BJ (cell line): ENCODE measurements at regions not wholly inside any gene's neighbourhood (a gene's known extent, or its start where the extent isn't known, plus 50 kb on each side); places are given as distances from the start of the nearest gene placed in this dataset.

Experiments
- CTCF ChIA-PET: fragments of 350-600 bp; formaldehyde crosslinking; extraction: SDS; loops from one replicate; lab custom pipeline; 2021; ENCODE audit warnings: antibody characterized with exemption, inconsistent platforms; lab: Yijun Ruan, JAX
- POLR2A ChIA-PET: fragments of 300-600 bp; sonication (Branson Sonifier 250); formaldehyde crosslinking; extraction: SDS; loops from one replicate; lab custom pipeline; 2021; ENCODE audit warnings: antibody characterized with exemption; lab: Charles Lee
- DNase-seq: peaks from one replicate; pipeline ENCODE4 v3.0.0-alpha.2; 2011; ENCODE audit warnings: low read depth
- H3K27me3 ChIP-seq: 2 replicates; pipeline ENCODE4 v1.6.0; 2011; ENCODE audit warnings: low read length; ENCODE audit not compliant: control insufficient read depth, insufficient read depth
- H3K36me3 ChIP-seq: 2 replicates; pipeline ENCODE4 v1.5.1; 2011; ENCODE audit warnings: low read length; ENCODE audit not compliant: control insufficient read depth, insufficient read depth
- H3K4me3 ChIP-seq: 2 replicates; pipeline ENCODE4 v1.5.1; 2011; ENCODE audit warnings: low read depth, mild to moderate bottlenecking, control low read depth, low read length
- TF ChIP-seq, protein P1 (sequence below): IDR thresholded peaks from 2 replicates; pipeline ENCODE4 v1.5.1; 2011; ENCODE audit warnings: low read depth, mild to moderate bottlenecking, control low read depth, inconsistent platforms, low read length, moderate library complexity; ENCODE audit not compliant: insufficient read depth

DNA sequence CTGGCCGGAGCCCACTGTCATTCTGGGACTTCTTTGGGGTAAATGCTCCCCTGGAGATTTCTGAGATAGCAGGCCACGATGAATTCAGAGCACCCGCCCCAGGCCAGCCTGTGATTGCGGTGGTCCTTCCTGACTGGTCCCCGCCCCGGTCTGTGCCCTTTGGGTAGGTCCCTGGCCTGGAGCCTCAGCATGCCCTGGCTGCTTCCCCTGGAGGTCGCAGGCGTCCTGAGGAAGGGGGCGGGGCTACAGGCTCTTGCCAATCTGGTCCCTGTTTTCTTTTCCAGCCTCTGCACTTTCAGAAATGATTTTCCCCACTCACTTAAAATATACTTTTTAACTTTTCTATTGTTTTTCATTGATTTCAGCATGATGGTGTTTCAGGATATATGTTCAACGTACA, 250.2 kb upstream of the ATP10A start:
- Histone ChIP-seq H3K36me3 (no peaks in the 10 kb centered on the region), H3K4me3 (no peak overlapping the region), H3K27me3 (no peaks in the 10 kb centered on the region)
- DNase-seq, result no peak
- ChIA-PET CTCF (no interaction called here), POLR2A (no interaction called here)
- TF ChIP-seq, protein P1, sequence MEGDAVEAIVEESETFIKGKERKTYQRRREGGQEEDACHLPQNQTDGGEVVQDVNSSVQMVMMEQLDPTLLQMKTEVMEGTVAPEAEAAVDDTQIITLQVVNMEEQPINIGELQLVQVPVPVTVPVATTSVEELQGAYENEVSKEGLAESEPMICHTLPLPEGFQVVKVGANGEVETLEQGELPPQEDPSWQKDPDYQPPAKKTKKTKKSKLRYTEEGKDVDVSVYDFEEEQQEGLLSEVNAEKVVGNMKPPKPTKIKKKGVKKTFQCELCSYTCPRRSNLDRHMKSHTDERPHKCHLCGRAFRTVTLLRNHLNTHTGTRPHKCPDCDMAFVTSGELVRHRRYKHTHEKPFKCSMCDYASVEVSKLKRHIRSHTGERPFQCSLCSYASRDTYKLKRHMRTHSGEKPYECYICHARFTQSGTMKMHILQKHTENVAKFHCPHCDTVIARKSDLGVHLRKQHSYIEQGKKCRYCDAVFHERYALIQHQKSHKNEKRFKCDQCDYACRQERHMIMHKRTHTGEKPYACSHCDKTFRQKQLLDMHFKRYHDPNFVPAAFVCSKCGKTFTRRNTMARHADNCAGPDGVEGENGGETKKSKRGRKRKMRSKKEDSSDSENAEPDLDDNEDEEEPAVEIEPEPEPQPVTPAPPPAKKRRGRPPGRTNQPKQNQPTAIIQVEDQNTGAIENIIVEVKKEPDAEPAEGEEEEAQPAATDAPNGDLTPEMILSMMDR, result no peak

- TF ChIP-seq, protein P1, result no peak
- CTCF ChIA-PET, result no interaction called here
- Histone ChIP-seq H3K27me3 (no peaks in the 10 kb centered on the region), H3K36me3 (no peaks in the 10 kb centered on the region), H3K4me3 (no peak overlapping the region)
- DNase-seq, result no peak
- POLR2A ChIA-PET, result no interaction called here
These were observed 246.1 kb upstream of the ATP10A start for GRCh38 chr15:26109203-26109602.

GRCh38 chr15:26106556-26106955, 243.4 kb upstream of the ATP10A start:
- H3K27me3 ChIP-seq, result no peaks in the 10 kb centered on the region
- TF ChIP-seq, protein P1, result no peak
- no peak overlapping the region for H3K4me3 ChIP-seq
- no peaks in the 10 kb centered on the region for H3K36me3 ChIP-seq
- no peak for DNase-seq
- ChIA-PET CTCF (no interaction called here), POLR2A (no interaction called here)

- no peaks in the 10 kb centered on the region for H3K27me3 ChIP-seq
- no peak for DNase-seq
- no peaks in the 10 kb centered on the region for H3K36me3 ChIP-seq
- POLR2A ChIA-PET, result interaction anchor here (0.6 kb wide), 1 partner anchor 80 kb away, joined by 9 read pairs; no protein-coding TSS in a partner anchor
- CTCF ChIA-PET, result interaction anchor here (0.7 to 1.4 kb wide), 2 partner anchors 9 to 15 kb away, joined by 3 read pairs; no protein-coding TSS in a partner anchor
- H3K4me3 ChIP-seq, result no peak overlapping the region
- TF ChIP-seq, protein P1, result no peak
These were observed 239.9 kb upstream of the ATP10A start for GRCh38 chr15:26103002-26103404.

- Histone ChIP-seq H3K27me3 (no peaks in the 10 kb centered on the region), H3K36me3 (no peaks in the 10 kb centered on the region), H3K4me3 (no peak overlapping the region)
- CTCF ChIA-PET, result no interaction called here
- no peak for DNase-seq
- TF ChIP-seq, protein P1, result no peak
- POLR2A ChIA-PET, result no interaction called here
These were observed 239.2 kb upstream of the ATP10A start for GRCh38 chr15:26102365-26102764.
